ENCODE measurements at regions not wholly inside any gene's neighbourhood (a gene's known extent, or its start where the extent isn't known, plus 50 kb on each side); places are given as distances from the start of the nearest gene placed in this dataset.

- H3K4me3 Mint-ChIP-seq, result no peak overlapping the region
- ATAC-seq, result no peak
- DNase-seq (ENCODE audit: low spot score in 2 of 2), result no peak
Measured at GRCh38 chr2:114049826-114050225, 159.9 kb downstream of the ACTR3 start.

GRCh38 chr2:114056294-114057143 is 166.6 kb downstream of the ACTR3 start:
- Mint-ChIP-seq H3K36me3 (no peaks in the 10 kb centered on the region), H3K27ac (no peak overlapping the region), H3K9me3 (no peaks in the 10 kb centered on the region), H3K4me1 (no peaks in the 10 kb centered on the region), H3K4me3 (no peak overlapping the region)
- no peak for ATAC-seq
- DNase-seq (ENCODE audit: low spot score in 2 of 2), result no peak

More at GRCh38 chr2:114049826-114050225, 159.9 kb downstream of the ACTR3 start:
- Mint-ChIP-seq H3K36me3 (no peaks in the 10 kb centered on the region), H3K9me3 (no peaks in the 10 kb centered on the region), H3K27ac (no peak overlapping the region), H3K4me1 (no peaks in the 10 kb centered on the region)

GRCh38 chr2:114057638-114058037 is 167.7 kb downstream of the ACTR3 start:
- H3K4me1 Mint-ChIP-seq, result no peaks in the 10 kb centered on the region
- H3K27ac Mint-ChIP-seq, result no peak overlapping the region
- H3K36me3 Mint-ChIP-seq, result no peaks in the 10 kb centered on the region
- no peaks in the 10 kb centered on the region for H3K9me3 Mint-ChIP-seq
- no peak for ATAC-seq
- H3K4me3 Mint-ChIP-seq, result no peak overlapping the region
- no peak for DNase-seq (ENCODE audit: low spot score in 2 of 2)

- Mint-ChIP-seq H3K9me3 (no peaks in the 10 kb centered on the region), H3K4me3 (no peak overlapping the region), H3K4me1 (no peaks in the 10 kb centered on the region), H3K27ac (no peak overlapping the region), H3K36me3 (no peaks in the 10 kb centered on the region)
- DNase-seq (ENCODE audit: low spot score in 2 of 2), result no peak
- ATAC-seq, result no peak
Measured at GRCh38 chr2:114061566-114062098, 171.7 kb downstream of the ACTR3 start.

GRCh38 chr2:114063346-114063745 is 173.5 kb downstream of the ACTR3 start:
- no peaks in the 10 kb centered on the region for H3K4me1 Mint-ChIP-seq
- no peaks in the 10 kb centered on the region for H3K36me3 Mint-ChIP-seq
- H3K9me3 Mint-ChIP-seq, result no peaks in the 10 kb centered on the region

GRCh38 chr2:114065731-114066130 is 175.8 kb downstream of the ACTR3 start:
- H3K27ac Mint-ChIP-seq, result no peak overlapping the region
- H3K4me3 Mint-ChIP-seq, result no peak overlapping the region
- H3K4me1 Mint-ChIP-seq, result no peaks in the 10 kb centered on the region
- ATAC-seq, result no peak
- H3K9me3 Mint-ChIP-seq, result no peaks in the 10 kb centered on the region
- H3K36me3 Mint-ChIP-seq, result no peaks in the 10 kb centered on the region
- no peak for DNase-seq (ENCODE audit: low spot score in 2 of 2)

More at GRCh38 chr2:114063346-114063745, 173.5 kb downstream of the ACTR3 start:
- Mint-ChIP-seq H3K27ac (no peak overlapping the region), H3K4me3 (no peak overlapping the region)
- DNase-seq (ENCODE audit: low spot score in 2 of 2) (no peak), ATAC-seq (no peak)

GRCh38 chr2:114066186-114066747 is 176.4 kb downstream of the ACTR3 start:
- Mint-ChIP-seq H3K4me1 (no peaks in the 10 kb centered on the region), H3K27ac (no peak overlapping the region), H3K36me3 (no peaks in the 10 kb centered on the region), H3K9me3 (no peaks in the 10 kb centered on the region), H3K4me3 (no peak overlapping the region)
- no peak for DNase-seq (ENCODE audit: low spot score in 2 of 2)
- no peak for ATAC-seq

GRCh38 chr2:114068438-114068837 is 178.5 kb downstream of the ACTR3 start:
- Mint-ChIP-seq H3K36me3 (no peaks in the 10 kb centered on the region), H3K9me3 (no peaks in the 10 kb centered on the region), H3K4me3 (no peak overlapping the region), H3K4me1 (no peaks in the 10 kb centered on the region), H3K27ac (no peak overlapping the region)
- DNase-seq (ENCODE audit: low spot score in 2 of 2) (no peak), ATAC-seq (no peak)

GRCh38 chr2:114076961-114077360 is 187.1 kb downstream of the ACTR3 start:
- DNase-seq (ENCODE audit: low spot score in 2 of 2) (no peak), ATAC-seq (no peak)
- H3K27ac Mint-ChIP-seq, result no peak overlapping the region
- H3K9me3 Mint-ChIP-seq, result no peaks in the 10 kb centered on the region
- no peaks in the 10 kb centered on the region for H3K4me1 Mint-ChIP-seq
- H3K4me3 Mint-ChIP-seq, result no peak overlapping the region
- no peaks in the 10 kb centered on the region for H3K36me3 Mint-ChIP-seq

GRCh38 chr2:114079366-114080004 is 189.6 kb downstream of the ACTR3 start:
- H3K4me1 Mint-ChIP-seq, result no peaks in the 10 kb centered on the region

GRCh38 chr2:114082731-114083433 is 193.0 kb downstream of the ACTR3 start:
- no peak overlapping the region for H3K27ac Mint-ChIP-seq
- no peaks in the 10 kb centered on the region for H3K36me3 Mint-ChIP-seq
- H3K4me1 Mint-ChIP-seq, result no peaks in the 10 kb centered on the region
- no peak overlapping the region for H3K4me3 Mint-ChIP-seq
- no peak for DNase-seq (ENCODE audit: low spot score in 2 of 2)
- ATAC-seq, result no peak
- no peaks in the 10 kb centered on the region for H3K9me3 Mint-ChIP-seq

More at GRCh38 chr2:114079366-114080004, 189.6 kb downstream of the ACTR3 start:
- Mint-ChIP-seq H3K4me3 (no peak overlapping the region), H3K36me3 (no peaks in the 10 kb centered on the region), H3K27ac (no peak overlapping the region), H3K9me3 (no peaks in the 10 kb centered on the region)
- DNase-seq (ENCODE audit: low spot score in 2 of 2) (no peak), ATAC-seq (no peak)

- H3K4me1 Mint-ChIP-seq, result no peaks in the 10 kb centered on the region
- peak; percentile 52 for ATAC-seq
- H3K27ac Mint-ChIP-seq, result no peak overlapping the region
- no peak overlapping the region for H3K4me3 Mint-ChIP-seq
- H3K36me3 Mint-ChIP-seq, result no peaks in the 10 kb centered on the region
- H3K9me3 Mint-ChIP-seq, result no peaks in the 10 kb centered on the region
- no peak for DNase-seq (ENCODE audit: low spot score in 2 of 2)
Measured at GRCh38 chr2:114083717-114084387, 194.0 kb downstream of the ACTR3 start.

GRCh38 chr2:114085238-114085637 is 195.3 kb downstream of the ACTR3 start:
- no peak for DNase-seq (ENCODE audit: low spot score in 2 of 2)
- Mint-ChIP-seq H3K27ac (no peak overlapping the region), H3K36me3 (no peaks in the 10 kb centered on the region), H3K4me1 (no peaks in the 10 kb centered on the region), H3K4me3 (no peak overlapping the region), H3K9me3 (no peaks in the 10 kb centered on the region)
- ATAC-seq, result no peak

GRCh38 chr2:114085992-114086391 is 196.1 kb downstream of the ACTR3 start:
- DNase-seq (ENCODE audit: low spot score in 2 of 2) (no peak), ATAC-seq (no peak)
- Mint-ChIP-seq H3K4me3 (no peak overlapping the region), H3K4me1 (no peaks in the 10 kb centered on the region), H3K9me3 (no peaks in the 10 kb centered on the region), H3K27ac (no peak overlapping the region), H3K36me3 (no peaks in the 10 kb centered on the region)

Measured in stimulated activated effector memory CD8-positive, alpha-beta T cell treated with anti-CD3 and anti-CD28 coated beads, Interleukin-12 subunit alpha, Interleukin-12 subunit beta, amount 100 ng/mL, for 72 hours (primary cell).